GM21786 (cell line): ENCODE measurements at regions not wholly inside any gene's neighbourhood (a gene's known extent, or its start where the extent isn't known, plus 50 kb on each side); places are given as distances from the start of the nearest gene placed in this dataset.

ENCODE experiments used
- ATAC-seq: cut with Tn5 transposase; IDR thresholded peaks from one replicate; pipeline ENCODE4 v1.9.1; 2021; ENCODE audit not compliant: unreplicated experiment

- ATAC-seq, result no peak
Measured at GRCh38 chr7:91323626-91324158, 59.5 kb downstream of the FZD1 start.

GRCh38 chr7:91324663-91325062 lies 60.4 kb downstream of the FZD1 start:
- ATAC-seq, result no peak

GRCh38 chr7:91325726-91326125 lies 61.5 kb downstream of the FZD1 start:
- no peak for ATAC-seq

- ATAC-seq, result no peak
Measured at GRCh38 chr7:91326516-91327199, 62.4 kb downstream of the FZD1 start.

GRCh38 chr7:91327346-91327745 lies 63.1 kb downstream of the FZD1 start:
- no peak for ATAC-seq

- ATAC-seq, result no peak
Measured at GRCh38 chr7:91329571-91329970, 65.3 kb downstream of the FZD1 start.

- ATAC-seq, result no peak
Measured at GRCh38 chr7:91330191-91330808, 66.1 kb downstream of the FZD1 start.

- ATAC-seq, result no peak
Measured at GRCh38 chr7:91330866-91331265, 66.6 kb downstream of the FZD1 start.

- no peak for ATAC-seq
Measured at GRCh38 chr7:91336106-91336505, 71.9 kb downstream of the FZD1 start.

GRCh38 chr7:91338226-91339020 lies 74.2 kb downstream of the FZD1 start:
- ATAC-seq, result no peak

GRCh38 chr7:91342346-91342745 lies 78.1 kb downstream of the FZD1 start:
- ATAC-seq, result no peak

GRCh38 chr7:91343420-91343960 lies 79.3 kb downstream of the FZD1 start:
- no peak for ATAC-seq

- ATAC-seq, result no peak
Measured at GRCh38 chr7:91343996-91344629, 79.9 kb downstream of the FZD1 start.

- ATAC-seq, result peak; percentile 75
Measured at GRCh38 chr7:91344911-91345310, 80.7 kb downstream of the FZD1 start.

- ATAC-seq, result peak; percentile 67
Measured at GRCh38 chr7:91345449-91345848, 81.2 kb downstream of the FZD1 start.

- ATAC-seq, result no peak
Measured at GRCh38 chr7:91346426-91346825, 82.2 kb downstream of the FZD1 start.

- no peak for ATAC-seq
Measured at GRCh38 chr7:91347290-91347689, 83.1 kb downstream of the FZD1 start.

- no peak for ATAC-seq
Measured at GRCh38 chr7:91348711-91349110, 84.5 kb downstream of the FZD1 start.

GRCh38 chr7:91351374-91351773 lies 87.1 kb downstream of the FZD1 start:
- no peak for ATAC-seq

GRCh38 chr7:91352091-91352490 lies 87.9 kb downstream of the FZD1 start:
- no peak for ATAC-seq

- no peak for ATAC-seq
Measured at GRCh38 chr7:91353848-91354247, 89.6 kb downstream of the FZD1 start.
